GM13976 (cell line): ENCODE measurements at regions not wholly inside any gene's neighbourhood (a gene's known extent, or its start where the extent isn't known, plus 50 kb on each side); places are given as distances from the start of the nearest gene placed in this dataset.

Experiments
- DNase-seq: peaks from one replicate; pipeline ENCODE4 v3.0.0; 2012; ENCODE audit warnings: low spot score
- CTCF ChIP-seq: IDR thresholded peaks from 2 replicates; pipeline ENCODE4 v1.5.1; 2012; ENCODE audit warnings: borderline replicate concordance, mild to moderate bottlenecking; ENCODE audit not compliant: insufficient read depth; ENCODE audit errors: extremely low read depth, missing control alignments, control extremely low read depth
- in situ Hi-C: fragments of 300-500 bp; cut with MboI; formaldehyde crosslinking; loops from one replicate; pipeline ENCODE4 v1.12.0; 2022; ENCODE audit warnings: low sequenced_read_pairs, mixed read lengths, inconsistent platforms; ENCODE audit not compliant: unreplicated experiment

GRCh38 chr2:76445880-76446279, 735.2 kb upstream of the GCFC2 start:
- no peak for DNase-seq
- in situ Hi-C loops = no loop called here
- TF ChIP-seq CTCF = no peak

GRCh38 chr2:76444732-76445131, 734.0 kb upstream of the GCFC2 start:
- in situ Hi-C loops = no loop called here
- TF ChIP-seq CTCF = no peak
- no peak for DNase-seq

- in situ Hi-C loops = no loop called here
- DNase-seq = no peak
- TF ChIP-seq CTCF = no peak
Observed at GRCh38 chr2:76437564-76437963, 726.8 kb upstream of the GCFC2 start.

GRCh38 chr2:76429374-76429773, 718.7 kb upstream of the GCFC2 start:
- in situ Hi-C loops = no loop called here
- DNase-seq = no peak
- no peak for TF ChIP-seq CTCF

GRCh38 chr2:76427452-76427851, 716.7 kb upstream of the GCFC2 start:
- TF ChIP-seq CTCF = no peak
- DNase-seq = no peak
- in situ Hi-C loops = no loop called here

- no peak for TF ChIP-seq CTCF
- peak; percentile 22 for DNase-seq
- in situ Hi-C loops = no loop called here
Observed at GRCh38 chr2:76415821-76416220, 705.1 kb upstream of the GCFC2 start.

GRCh38 chr2:76413436-76413835, 702.7 kb upstream of the GCFC2 start:
- no peak for TF ChIP-seq CTCF
- in situ Hi-C loops = no loop called here
- DNase-seq = no peak
